GM18870 (cell line): ENCODE measurements at regions not wholly inside any gene's neighbourhood (a gene's known extent, or its start where the extent isn't known, plus 50 kb on each side); places are given as distances from the start of the nearest gene placed in this dataset.
"Not testable (repeated sequence)": the region's sequence is repeated elsewhere in the genome, so short reads cannot be mapped to it uniquely, and the experiment has no call there.

Experiments used
- ATAC-seq: cut with Tn5 transposase; IDR thresholded peaks from one replicate; pipeline ENCODE4 v1.9.1; 2021; ENCODE audit warnings: moderate library complexity; ENCODE audit not compliant: unreplicated experiment

DNA sequence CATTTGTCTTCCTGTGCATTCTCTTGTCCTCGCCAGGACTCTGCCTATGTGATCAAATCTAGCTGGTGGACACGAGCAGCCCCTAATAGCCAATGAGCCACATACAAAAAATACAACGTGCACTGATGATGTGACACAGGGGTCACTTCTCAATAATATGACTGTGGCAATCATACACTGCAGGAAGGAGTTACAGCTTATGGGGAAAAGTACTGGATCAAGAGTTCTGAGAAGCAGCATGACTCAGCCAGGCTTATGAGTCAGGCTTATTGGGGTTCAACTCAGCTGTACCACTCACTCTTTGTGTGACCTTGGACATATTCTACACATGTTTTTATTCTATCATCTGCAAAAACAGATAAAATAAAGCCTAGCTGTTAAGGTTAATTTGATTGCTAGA lies 889.4 kb upstream of the TENM4 start:
- ATAC-seq, result no peak

DNA sequence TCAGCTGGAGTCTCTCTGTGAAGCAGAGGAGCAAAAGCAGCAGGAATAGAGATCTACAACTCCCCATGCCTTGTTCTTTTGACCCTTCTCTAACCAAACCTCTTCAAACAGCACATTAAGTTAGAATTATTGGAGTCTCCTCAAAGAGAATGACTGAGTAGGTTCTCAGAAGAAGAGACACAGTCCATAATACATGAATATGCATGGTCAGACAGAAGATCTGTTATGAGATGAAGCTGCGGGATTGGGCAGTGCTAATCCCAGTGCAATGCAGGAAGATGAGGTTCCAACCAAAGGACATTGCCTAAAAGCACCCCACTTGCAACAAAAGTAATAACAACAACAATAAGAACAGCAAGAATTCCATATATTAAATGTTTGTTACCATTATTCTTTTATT lies 887.9 kb upstream of the TENM4 start:
- ATAC-seq, result no peak

DNA sequence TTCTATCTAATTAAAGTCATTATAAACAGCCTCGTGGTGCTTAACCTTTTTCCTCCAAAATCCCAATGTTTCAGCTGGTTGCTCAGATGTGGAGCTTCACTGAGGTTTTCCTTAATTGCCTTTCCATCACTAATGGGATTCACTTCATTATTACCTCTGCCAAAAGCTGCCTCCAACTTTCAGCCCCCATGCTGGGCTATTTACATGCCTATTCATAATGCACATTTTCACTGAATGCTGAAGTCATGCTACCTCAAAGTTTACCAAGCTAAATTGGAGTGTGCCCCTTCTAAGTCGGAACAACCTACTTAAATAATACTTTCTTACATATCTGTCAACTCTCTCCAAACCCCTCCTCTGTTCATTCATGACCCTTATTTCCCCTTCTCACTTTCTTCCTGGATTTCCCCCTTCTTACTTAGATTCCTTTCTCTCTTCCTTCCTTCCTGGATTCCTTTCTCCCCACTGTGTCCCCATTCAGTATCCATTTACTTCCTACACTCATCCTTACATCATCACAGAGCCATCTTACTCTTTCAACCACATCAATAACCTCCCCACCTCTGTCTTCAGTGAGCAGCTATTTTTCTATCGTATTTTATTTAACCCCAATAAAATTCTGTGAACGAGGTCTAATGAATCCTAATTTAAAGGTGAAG lies 887.3 kb upstream of the TENM4 start:
- ATAC-seq, result no peak

- ATAC-seq, result no peak
Measured at GRCh38 chr11:80321786-80322185, 881.0 kb upstream of the TENM4 start.

- no peak for ATAC-seq
Measured at GRCh38 chr11:80320765-80321164, 879.9 kb upstream of the TENM4 start.

GRCh38 chr11:80320226-80320625 lies 879.4 kb upstream of the TENM4 start:
- ATAC-seq, result no peak

DNA sequence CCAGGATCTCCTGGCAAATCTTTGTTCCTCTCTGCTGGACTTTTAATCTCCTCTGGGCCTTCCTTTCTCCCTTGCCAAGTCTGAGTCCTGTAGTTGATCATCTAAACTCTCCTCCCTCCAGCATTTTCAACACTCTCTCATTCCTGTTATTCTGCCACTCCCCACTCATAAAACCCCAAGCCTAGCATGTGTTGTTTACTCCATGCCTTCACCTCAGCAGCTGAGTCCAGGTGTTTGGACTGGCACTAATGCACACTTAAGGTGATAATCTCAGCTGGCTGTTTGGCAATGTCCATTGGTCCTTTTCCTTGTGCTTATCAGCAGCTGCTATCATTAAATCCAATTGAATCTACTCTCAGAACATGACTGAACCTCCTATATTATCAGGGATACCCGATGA lies 876.8 kb upstream of the TENM4 start:
- no peak for ATAC-seq

DNA sequence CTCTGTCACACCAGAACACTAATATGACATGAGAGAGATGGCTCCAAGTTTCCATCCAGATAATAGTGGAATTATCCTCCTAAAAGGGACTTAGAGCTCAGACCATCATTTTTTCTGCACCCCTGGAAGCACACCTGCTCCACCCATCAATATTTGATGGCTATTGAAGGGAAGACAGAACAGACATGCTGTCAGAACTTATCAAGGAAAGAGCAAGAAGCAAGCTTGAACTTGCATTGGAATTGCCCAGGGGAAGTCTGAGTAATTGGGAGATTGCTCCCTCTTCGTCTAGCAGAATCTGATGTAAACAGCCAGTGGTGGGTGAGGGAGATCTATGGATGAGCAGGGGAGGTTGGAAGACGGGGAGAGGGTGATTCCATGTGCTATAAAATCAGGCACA lies 874.4 kb upstream of the TENM4 start:
- no peak for ATAC-seq

DNA sequence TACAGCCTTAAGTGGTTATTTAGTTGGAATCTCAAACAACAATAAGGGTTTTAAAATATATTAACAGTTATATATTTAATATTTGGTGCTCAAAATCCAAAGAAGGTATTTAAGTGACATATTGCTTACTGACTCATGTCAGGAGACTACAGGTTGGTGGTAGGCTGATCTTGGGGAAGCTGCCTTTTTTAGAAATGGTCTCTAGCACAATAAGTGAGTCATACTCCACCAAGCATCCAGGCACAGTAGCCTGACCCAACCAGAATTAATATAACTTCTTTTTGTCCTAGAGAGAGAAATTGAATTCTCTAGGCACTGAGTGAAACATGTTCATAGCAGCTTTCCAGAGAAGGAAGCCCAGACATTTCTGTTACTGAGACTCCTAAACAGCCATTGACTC lies 868.5 kb upstream of the TENM4 start:
- ATAC-seq, result no peak

DNA sequence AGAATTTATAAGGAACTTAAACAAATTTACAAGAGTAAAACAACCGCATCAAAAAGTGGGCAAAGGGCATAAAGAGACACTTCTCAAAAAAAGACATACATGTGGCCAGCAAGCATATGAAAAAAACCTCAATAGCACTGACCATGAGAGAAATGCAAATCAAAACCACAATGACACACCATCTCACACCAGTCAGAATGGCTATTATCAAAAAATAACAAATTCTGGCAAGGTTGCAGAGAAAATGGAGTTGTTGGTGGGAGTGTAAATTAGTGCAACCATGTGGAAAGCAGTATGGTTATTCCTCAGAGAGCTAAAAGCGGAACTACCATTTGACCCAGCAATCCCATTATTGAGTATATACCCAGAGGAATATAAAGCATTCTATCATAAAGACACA lies 866.8 kb upstream of the TENM4 start:
- no peak for ATAC-seq

GRCh38 chr11:80297858-80298632 lies 857.2 kb upstream of the TENM4 start:
- no peak for ATAC-seq

DNA sequence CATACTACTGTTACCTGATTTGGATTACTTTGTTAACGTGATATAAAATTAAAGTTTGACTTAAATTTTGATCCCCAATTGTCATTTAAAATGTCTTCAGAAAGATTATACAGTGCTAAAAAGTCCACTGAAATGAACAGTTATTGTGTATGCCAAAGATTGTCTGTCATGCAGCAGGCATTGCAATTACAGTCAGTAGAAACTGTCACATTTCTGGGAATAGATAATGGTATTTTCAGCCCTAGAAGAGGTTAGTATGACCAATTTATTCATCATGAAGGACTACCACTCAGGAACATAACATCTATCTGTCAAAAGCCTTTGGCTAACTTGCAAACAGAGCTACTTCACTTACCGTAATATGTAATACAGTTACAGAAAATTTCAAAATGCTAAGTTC lies 852.5 kb upstream of the TENM4 start:
- ATAC-seq, result no peak

- ATAC-seq, result no peak
Measured at GRCh38 chr11:80284946-80285785, 844.3 kb upstream of the TENM4 start.

- ATAC-seq, result no peak
Measured at GRCh38 chr11:80282643-80283042, 841.8 kb upstream of the TENM4 start.

GRCh38 chr11:80281194-80281593 lies 840.4 kb upstream of the TENM4 start:
- ATAC-seq, result no peak

GRCh38 chr11:80280737-80281136 lies 839.9 kb upstream of the TENM4 start:
- no peak for ATAC-seq

DNA sequence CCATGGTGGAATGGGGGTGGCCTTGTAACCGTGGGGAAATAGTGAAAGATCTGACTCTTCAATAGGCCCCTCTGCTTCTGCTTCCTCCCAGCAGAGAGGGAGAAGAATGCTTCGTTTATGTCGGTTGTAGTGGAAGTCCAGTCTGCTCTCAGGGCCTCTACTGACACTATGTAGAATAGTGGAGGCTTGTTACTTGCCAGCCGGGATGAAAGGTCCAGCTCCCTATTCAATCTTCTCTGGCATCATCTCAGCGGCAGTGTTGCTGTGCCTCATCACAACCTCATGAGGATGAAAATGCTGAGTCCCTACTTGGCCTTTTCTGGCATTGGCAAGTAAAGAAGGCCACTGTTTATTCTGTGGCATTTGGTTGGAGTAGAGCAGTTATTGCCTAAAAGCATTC lies 820.9 kb upstream of the TENM4 start:
- ATAC-seq, result no peak

GRCh38 chr11:80257319-80258015 lies 816.6 kb upstream of the TENM4 start:
- ATAC-seq, result not testable (repeated sequence)

- ATAC-seq, result no peak
Measured at GRCh38 chr11:80255021-80255420, 814.2 kb upstream of the TENM4 start.

GRCh38 chr11:80241766-80242165 lies 800.9 kb upstream of the TENM4 start:
- no peak for ATAC-seq

- ATAC-seq, result no peak
Measured at GRCh38 chr11:80240245-80240644, 799.4 kb upstream of the TENM4 start.
